Activated CD8-positive, alpha-beta memory T cell treated with anti-CD3 and anti-CD28 coated beads, Interleukin-2, amount 50 U/mL, for 4 hours (primary cell): ENCODE measurements at regions not wholly inside any gene's neighbourhood (a gene's known extent, or its start where the extent isn't known, plus 50 kb on each side); places are given as distances from the start of the nearest gene placed in this dataset.
"Not testable (repeated sequence)": the region's sequence is repeated elsewhere in the genome, so short reads cannot be mapped to it uniquely, and the experiment has no call there.

Experiments used
- DNase-seq: peaks from one replicate; pipeline ENCODE4 v3.0.0-alpha.2; 2020

DNA sequence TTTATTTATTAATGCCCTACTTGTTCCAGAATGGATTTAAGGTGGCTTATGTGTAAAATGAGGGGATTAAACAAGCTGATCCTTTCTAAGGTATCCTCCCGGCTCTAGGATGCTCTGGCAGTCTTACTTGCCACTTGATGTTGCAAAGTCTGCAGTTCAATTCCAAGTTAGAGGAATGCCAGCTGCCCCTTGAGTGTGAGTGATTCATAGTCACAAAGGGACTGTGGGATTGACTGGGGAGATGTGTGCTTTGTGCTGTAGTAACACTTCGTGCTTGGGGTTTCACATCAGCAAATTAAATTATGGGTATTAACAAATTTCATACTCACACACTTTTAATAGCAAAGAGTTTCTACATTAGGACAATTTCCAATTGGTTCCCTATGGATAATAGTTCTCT is 550.8 kb upstream of the CADM1 start:
- DNase-seq = no peak

GRCh38 chr11:116053548-116053919 is 549.3 kb upstream of the CADM1 start:
- DNase-seq = no peak

GRCh38 chr11:116052603-116053547 is 548.7 kb upstream of the CADM1 start:
- no peak for DNase-seq

- DNase-seq = no peak
Observed at GRCh38 chr11:116051494-116051893, 547.3 kb upstream of the CADM1 start.

GRCh38 chr11:116049383-116049782 is 545.2 kb upstream of the CADM1 start:
- DNase-seq = no peak

DNA sequence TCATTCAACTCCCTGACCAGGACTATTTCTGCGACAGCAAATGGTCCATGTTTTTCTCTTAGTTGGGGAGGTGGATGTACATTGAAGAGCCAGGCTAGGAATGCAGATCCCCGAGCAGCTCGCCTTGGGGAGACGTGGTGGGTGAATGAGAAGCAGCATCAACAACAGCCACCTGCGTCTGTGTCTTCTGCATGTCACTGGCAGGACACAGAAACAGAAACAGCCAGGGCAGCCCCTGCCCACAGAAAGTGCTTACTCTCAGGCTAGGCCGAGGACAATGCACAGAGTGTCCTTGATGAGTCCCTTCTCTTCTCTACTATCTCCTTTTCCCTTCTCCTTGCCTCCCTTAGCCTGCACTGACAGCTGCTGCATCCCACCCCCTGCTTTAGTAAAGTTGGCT is 541.9 kb upstream of the CADM1 start:
- DNase-seq = no peak

DNA sequence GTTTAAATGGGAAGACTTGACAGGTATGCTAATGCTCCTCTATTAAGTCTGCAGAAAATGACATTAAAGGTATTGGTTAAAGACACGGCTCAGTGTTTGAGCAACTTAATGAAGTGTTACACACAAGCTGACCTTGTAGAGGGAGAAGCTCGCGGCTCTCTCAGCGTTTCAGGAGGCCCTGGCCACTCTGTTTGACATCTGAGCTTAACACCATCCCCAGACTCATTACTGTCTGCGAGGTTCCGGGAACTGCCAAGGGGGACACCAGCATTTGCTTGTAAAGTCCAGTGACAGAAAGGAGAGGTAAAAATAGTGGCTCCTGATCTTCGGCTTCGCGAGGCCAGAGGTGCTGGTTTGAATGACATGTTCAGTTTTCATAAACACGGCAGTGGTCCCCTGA is 540.7 kb upstream of the CADM1 start:
- no peak for DNase-seq

DNA sequence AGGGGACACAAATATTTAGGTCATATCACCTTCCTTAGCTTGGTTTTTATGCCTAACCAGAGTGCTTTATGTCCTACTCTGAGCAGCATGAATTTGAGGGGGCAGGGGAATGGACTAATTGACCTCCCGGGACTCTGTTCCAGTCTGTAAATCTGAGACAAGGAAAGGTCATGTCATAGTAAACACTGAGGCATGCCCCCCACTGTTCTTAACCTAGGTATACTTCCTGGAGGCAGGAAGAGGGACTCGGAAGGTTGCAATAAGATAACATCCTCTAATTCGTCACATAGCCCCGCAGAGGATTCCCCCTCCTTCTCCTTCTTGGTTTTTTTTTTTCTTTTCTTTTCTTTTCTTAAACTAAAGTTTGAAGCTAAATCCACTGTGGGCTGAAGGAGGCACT is 540.3 kb upstream of the CADM1 start:
- DNase-seq = no peak

DNA sequence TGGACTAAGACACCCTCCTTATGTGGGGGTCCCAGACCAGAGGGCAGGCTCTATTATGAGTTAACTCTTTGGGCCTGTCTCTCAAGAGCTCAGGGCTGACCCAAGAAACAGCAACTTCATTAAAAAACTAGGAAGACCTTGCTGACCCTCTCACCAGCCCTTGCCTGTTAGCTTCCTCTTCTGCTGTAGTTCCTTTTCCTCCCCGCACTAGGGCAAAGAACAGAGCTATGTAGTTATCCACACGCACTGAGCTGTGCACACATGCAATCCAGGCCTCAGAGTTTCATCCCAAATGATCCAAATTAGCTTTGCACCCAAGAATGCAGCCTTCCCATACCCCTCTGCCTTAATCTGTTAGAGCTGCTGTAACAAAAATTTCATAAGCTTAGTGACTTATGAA is 539.6 kb upstream of the CADM1 start:
- DNase-seq = no peak

DNA sequence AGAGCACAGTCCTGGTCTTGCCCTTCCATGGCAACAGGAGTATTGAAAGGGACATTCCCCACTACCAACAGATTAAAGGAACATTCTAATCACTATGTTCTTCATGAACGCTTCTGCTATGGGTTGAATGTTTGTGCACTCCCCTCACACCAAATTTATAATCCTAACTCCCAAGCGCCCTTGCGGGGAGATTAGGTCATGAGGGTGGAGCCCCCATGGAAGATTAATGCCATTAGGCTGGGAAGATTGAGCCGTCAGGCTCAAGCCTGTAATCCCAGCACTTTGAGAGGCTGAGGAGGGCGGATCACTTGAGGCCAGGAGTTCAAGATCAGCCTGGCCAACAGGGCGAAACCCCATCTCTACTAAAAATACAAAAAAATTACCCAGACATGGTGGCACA is 538.8 kb upstream of the CADM1 start:
- not testable (repeated sequence) for DNase-seq

GRCh38 chr11:116042146-116042545 is 537.9 kb upstream of the CADM1 start:
- DNase-seq = no peak

DNA sequence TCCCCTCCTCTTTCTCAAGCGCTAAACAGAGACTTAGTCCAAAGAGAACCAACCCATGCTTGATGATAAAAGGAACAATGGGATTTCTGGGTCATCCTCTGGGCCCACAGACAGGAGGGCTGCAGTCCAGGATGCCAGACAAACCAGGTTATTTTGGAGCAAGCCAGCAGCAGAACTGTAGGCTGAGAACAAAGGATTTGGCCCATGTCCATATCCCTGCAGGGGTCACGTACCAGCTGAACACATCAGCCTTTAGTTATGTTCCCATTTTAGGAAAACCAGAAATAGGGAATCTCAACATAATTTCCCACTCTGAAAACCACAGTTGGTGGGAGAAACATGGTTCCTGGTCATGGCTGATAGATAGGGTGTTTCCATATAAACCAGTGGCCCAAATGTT is 533.6 kb upstream of the CADM1 start:
- no peak for DNase-seq

DNA sequence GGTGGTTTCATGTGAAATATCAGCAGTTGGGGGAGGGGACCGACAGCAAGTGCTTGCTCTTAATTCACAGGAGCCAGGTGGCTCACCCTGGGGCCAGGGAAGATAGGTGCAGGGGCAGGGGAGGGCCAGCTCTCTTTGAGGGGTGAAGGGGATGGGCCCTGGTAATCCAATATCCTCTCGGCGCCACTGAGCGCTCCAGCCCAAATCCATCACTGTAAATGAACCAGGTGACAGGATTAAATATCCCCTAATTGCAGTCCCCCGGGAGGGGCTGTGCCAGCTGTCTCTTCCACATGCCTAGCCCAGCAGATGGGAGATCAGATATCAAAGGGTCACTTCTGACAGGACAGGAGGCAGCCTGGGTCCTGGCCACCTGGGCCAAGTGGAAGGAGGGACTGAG is 531.8 kb upstream of the CADM1 start:
- no peak for DNase-seq

GRCh38 chr11:116033931-116034553 is 529.8 kb upstream of the CADM1 start:
- no peak for DNase-seq

- DNase-seq = no peak
Observed at GRCh38 chr11:116030697-116031331, 526.6 kb upstream of the CADM1 start.

DNA sequence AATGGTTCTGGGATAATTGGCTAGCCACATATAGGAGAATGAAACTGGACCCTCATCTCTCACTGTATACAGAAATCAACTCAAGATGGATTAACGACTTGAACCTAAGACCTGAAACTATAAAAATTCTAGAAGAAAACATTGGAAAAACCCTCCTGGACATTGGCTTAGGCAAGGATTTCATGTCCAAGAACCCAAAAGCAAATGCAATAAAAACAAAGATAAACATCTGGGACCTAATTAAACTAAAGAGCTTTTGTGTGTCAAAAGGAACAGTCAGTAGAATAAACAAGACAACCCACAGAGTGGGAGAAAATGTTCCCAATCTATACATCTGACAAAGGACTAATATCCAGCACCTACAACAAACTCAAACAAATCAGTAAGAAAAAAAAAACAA is 524.3 kb upstream of the CADM1 start:
- not testable (repeated sequence) for DNase-seq

DNA sequence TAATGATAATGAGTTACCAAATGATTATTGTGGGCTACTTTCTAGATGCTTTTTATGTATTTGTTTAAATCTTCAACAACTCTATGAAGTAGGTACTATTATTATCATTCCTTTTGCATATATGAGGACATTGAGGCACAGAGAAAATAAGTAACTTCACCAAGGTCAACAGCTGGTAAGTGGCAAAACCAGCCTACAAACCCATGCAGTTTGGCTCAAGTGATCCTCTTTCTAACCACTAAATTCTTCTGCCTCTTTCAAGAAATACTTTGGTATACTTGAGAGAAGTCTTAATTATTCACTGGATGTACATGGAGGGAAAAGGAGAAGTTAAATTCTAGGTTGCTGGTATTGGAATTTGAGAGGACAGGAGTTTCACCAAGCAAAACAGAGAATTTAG is 495.2 kb upstream of the CADM1 start:
- DNase-seq = no peak

- DNase-seq = no peak
Observed at GRCh38 chr11:115996808-115997188, 492.6 kb upstream of the CADM1 start.

- no peak for DNase-seq
Observed at GRCh38 chr11:115996125-115996807, 492.1 kb upstream of the CADM1 start.

GRCh38 chr11:115993590-115993989 is 489.4 kb upstream of the CADM1 start:
- no peak for DNase-seq

GRCh38 chr11:115990004-115990447 is 485.8 kb upstream of the CADM1 start:
- no peak for DNase-seq

DNA sequence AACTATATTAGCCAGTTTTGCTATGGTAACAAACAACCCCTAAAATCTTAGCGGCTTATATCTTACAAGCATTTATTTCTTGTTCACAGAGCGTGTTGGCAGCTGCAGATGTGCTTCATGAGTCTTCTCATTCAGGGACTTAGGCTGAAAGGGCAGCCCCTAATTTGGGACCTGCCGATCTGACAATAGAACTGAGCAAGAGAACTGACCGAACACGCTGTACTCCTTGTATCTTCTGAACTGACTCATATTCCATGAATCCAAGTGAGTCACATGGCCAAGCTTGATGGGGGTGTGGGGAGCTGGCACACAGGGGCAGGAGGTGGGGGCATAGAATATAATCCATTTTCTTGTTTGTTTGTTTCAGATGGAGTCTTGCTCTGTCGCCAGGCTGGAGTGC is 481.7 kb upstream of the CADM1 start:
- no peak for DNase-seq

GRCh38 chr11:115984228-115984627 is 480.0 kb upstream of the CADM1 start:
- DNase-seq = no peak
